Stimulated activated CD8-positive, alpha-beta memory T cell treated with anti-CD3 and anti-CD28 coated beads, Interleukin-7, amount 100 ng/mL, for 1 hour (primary cell): ENCODE measurements at regions not wholly inside any gene's neighbourhood (a gene's known extent, or its start where the extent isn't known, plus 50 kb on each side); places are given as distances from the start of the nearest gene placed in this dataset.
"Not testable (repeated sequence)": the region's sequence is repeated elsewhere in the genome, so short reads cannot be mapped to it uniquely, and the experiment has no call there.

Source experiments
- DNase-seq, 2 donors: peaks; one replicate each; pipeline ENCODE4 v3.0.0-alpha.2; 2020; ENCODE audit warnings: low read depth in 2 of 2

DNA sequence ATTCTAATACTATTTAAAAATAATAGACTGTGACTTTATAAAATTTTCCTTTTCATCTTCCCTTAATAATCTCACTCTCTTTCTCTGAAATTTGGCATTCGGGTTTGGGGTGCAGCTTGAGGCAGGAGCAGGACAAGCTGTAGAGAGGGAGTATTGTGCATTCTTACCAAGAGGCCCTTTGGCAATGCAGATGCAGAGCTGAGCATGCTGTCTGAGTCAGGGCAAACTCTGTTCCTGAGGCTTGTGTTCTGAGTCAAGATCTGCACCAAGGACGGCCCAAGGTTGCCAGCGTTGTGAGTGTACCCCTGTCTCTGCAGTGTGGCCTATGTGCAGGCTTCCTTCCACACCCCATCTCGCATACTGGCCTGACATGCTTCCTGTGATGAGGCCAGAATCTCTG lies 343.8 kb upstream of the FRG2C start:
- DNase-seq = no peak

DNA sequence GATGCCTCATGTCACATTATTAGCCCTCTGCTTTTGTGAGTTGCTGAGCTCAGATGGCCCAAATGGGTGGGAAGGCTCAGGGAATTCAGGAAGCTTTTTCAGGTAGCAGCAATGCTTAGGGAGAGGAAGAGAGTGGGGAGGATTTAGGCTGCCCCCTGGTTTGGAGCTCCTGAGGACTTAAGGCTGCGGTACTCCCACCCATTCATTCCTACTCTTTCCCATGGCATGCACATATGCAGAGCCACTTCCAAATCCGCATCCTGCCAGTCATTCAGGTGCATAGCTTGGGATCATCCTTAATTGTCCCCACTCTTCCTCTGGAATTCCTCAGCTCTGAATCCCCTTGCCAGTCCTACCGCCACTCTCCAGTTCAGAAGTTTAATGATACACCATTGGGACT lies 343.1 kb upstream of the FRG2C start:
- no peak for DNase-seq

DNA sequence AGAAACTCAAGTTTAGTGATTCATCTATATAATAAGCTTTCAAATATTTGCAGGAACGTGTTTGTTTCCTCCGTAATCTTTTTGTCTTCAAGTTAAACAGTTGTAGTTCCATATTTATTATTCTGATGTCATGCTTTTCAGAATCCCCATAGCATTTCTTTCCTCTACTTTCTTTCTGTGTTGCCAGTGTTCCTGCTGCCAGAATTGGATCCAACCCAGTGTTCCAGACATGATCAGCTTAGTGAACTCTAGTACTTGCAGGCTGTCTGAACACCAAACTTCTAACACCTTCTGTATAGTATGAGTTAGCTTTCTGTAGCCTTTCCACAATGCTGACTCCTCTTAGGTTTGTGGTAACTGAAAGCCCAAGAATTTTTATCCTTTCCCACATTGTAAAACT lies 340.2 kb upstream of the FRG2C start:
- DNase-seq = not testable (repeated sequence)

DNA sequence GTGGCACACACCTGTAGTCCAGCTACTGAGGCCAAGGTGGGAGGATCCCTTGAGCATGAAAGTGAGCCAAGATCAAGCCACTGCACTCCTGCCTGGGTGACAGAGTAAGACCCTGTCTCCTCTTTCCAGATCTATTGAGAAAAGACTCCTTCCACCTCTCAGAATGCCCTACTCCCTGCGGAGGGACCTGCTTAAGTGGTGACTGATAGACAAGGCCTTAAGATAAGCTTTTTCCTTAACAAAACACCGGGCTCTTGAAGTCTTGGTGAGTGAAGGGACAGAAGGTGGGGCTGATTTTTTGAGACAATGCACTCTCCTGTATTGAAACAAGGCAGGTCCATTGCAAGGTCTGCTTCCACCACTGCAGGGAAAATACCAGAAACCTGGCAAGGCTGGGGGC lies 338.4 kb upstream of the FRG2C start:
- DNase-seq = no peak

DNA sequence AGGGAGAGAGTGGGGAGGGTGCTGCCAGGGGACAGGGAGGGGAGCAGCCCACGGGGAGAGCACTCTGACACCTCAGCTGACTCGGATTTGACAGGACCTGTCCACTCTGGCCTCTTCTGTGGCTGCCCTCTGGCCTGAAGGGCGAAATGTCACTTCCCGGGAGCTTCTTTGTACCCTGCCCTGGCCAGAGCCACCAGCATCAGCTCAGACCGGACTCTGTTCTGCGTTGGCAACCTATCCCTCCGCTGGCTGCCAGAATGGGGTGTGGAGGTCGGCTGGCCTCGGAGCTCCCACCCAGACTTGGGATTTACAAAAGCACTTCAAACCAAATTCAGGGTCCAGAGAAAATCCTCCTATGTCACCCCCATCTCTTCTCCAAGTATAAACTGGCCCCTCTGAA lies 336.7 kb upstream of the FRG2C start:
- DNase-seq = no peak

DNA sequence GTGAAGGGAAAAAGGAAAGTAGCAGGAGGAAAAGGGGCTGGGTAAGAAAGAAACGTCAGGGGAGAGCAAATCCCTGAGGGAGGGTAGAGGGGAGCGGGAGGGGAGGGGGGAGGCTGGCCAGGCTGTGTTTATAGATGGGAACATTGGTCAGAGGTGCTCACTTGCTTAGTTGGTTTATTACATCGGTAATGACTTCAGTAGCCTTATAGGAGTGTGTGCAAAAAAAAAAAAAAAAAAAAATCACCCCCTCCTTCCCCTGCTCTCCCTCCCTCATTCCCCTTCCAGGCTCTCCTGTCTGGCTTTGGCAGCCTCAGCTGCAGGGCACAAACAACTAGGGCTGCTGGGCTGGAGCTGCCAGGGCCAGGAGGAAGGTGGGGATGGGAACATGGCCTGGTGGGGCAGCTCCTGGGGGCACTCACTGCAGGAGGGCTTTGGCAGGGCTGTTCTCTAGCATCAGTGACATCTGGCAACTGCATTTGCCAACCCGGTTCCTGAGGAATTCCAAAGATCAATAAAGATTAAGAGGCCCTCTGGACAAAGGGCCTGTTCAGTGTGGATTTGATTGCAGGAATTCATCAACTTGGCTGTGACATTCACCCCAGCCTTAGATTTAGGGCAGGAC lies 334.5 kb upstream of the FRG2C start:
- no peak for DNase-seq

DNA sequence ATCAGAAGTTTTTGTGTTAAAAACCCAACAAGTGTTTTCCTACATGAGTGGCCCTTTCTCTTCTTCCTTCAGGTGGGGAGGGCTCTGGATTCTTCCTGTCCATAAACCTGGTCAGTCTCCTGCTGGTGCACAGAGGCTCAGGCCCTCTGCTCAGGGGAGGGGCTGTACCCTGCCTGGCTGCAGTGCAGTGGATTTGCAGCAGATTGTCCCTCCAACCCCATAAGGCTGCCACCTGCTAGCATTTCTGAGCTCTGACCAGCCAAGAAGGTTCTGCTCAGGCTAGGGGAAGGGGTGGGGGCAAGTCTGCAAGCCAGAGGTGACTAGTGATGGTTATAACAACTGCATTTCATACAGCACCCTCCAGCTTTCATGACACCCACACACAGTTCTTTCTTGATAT lies 333.7 kb upstream of the FRG2C start:
- DNase-seq = not testable (repeated sequence)

DNA sequence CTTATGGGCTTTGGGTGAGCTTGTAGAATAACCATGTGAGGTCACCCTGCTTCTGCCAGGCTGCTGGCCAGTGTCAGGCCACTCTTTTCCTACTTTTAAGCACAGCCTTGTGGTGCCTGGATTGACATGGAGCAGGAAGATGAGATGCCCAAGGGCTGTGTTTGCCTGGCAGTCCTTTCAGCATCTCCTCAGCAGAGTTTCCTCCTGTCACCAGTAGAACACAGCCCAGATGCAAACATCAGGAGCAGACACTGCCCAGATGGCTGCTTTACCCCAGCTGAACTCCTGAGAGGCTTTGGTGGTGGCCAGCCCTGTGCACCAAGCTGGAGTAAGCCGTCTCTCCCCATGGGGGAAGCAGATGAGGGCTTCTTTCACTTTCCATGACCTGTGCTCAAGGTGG lies 332.0 kb upstream of the FRG2C start:
- DNase-seq = not testable (repeated sequence)

DNA sequence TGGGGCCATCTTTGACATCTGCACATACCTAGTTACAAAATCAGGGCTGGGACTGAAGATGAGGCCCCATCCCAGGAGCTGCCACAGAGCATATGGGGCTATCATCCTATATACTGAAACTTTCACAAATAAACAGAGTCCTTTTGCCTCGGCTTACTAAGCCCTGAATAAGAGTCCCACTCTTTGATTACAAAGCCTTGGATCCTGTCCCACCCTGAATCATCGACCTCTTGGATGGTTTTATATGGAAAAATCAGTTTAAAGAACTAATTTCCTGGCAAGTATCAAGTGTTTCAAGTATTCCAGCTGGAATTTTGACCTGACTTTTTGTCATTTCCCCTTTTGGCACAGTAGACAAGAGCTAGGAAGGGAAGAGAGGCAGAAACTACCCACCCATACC lies 331.3 kb upstream of the FRG2C start:
- no peak for DNase-seq

DNA sequence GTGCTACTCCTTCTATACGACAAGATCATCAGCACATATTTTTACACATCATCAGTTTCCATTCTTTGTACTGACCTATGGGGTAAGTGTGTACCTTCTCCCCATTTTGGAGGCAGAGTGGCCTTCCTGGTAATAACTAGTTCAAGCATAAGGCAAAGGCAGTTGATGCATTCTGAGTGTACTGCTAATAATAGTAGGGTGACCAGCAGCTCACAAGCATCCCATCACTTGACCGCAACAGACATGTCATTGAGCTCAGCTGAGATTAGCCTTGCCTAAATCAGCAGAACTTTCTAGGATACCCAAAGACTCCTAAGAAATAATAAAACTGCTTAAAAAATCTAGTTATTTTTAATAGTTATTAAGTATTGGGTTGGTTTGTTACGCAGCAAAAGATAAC lies 329.8 kb upstream of the FRG2C start:
- DNase-seq = no peak

DNA sequence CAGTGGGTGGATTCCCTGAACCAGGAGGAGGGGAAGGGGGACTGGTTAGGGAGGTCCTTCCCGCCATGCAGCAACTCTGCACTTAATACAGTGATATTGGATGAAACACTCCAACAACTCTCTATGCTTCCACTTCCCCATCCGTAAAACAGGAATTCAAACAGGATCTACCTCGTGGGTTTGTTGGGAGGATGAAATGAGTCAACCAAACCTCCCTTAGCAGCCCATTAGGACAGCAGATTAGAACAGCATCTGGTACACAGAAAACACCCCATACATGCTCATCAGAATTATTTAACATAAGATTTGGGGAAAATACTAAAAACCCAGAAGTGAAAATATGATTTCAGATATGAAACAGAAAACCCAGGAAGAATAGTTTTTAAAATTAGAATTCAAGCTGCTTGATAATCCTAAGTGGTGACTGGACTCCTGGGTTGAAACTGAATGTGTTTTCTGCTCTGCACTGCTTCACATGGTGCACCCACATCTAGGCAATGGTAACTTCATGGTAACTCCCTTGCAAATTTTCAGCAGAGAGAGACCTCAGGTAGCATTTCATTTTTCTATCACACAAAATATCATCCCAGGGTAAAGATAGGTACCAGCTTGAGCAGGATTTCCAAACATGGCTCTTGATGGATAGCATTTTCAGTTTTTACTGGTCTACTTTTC lies 326.8 kb upstream of the FRG2C start:
- DNase-seq = no peak

DNA sequence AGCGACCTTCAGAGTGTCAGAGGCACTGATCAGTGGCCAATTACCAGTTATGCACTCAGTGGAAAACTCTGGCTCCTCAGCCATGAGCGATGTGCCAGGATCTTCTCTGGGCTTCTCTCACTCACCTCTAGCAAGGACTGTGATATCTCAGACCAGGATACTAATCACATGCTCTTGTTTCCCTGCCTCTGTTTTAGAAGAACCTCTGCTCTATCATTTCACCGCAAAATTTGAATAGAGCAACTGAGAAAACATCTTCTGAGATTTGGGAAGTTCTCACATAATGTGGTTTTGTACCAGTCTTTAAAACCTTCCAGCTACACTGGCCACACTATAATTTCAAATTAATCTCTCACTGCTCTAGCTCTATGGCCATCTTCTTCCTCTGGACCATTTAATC lies 325.8 kb upstream of the FRG2C start:
- no peak for DNase-seq

DNA sequence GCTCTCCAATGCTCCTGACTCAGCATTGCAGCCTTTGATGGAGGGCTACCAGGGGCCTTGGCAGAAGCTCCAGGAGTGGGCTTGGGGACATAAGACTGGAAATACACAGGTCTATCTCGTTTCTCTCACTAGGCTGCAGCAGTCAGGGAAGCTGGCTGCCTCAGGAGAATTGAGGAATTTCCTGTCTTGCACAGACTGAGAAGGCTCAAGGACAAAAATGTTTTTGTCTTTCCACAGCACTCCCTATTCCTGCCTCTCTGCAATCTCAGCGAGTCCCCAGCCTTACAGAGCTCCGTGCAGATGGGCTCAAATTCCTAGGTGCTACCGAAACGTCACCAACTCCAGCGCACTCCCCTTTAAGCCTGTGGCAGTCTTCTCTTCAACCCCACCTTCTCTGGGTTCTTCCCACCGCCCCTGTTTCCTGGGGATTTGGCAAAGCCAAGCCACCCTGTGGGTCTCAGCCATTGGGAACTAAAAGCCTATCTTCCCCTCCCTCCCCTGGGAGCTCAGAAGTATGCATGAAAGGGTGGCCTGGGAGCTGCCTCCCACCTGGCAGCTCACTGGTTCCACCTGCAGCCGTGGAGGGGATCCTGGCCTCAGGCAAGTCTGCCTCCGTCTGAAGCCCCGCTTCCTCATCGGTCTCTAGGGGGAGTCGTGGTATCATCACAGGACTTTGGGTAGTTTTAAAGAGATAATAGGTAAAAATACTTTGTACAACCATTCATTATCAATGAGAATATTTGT lies 322.6 kb upstream of the FRG2C start:
- DNase-seq = no peak

DNA sequence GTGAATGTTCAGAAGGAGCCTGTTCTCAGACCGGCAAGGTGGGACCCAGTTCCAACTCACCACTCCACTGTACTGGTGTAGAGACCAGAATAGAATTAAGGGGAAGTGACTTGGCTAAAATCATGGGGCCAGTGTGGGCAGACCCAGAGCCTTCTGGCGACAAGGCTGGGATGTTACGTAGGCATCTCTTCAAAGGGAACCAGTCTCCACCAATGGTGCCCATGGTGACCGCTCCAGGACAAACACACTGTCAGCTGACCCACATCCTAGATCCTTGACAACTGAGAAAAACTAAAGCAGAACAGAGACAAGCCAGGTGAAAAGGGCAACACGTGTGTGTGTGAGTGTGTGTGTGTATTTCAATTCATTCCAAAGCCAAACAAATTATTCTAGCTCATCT lies 321.7 kb upstream of the FRG2C start:
- DNase-seq = no peak

DNA sequence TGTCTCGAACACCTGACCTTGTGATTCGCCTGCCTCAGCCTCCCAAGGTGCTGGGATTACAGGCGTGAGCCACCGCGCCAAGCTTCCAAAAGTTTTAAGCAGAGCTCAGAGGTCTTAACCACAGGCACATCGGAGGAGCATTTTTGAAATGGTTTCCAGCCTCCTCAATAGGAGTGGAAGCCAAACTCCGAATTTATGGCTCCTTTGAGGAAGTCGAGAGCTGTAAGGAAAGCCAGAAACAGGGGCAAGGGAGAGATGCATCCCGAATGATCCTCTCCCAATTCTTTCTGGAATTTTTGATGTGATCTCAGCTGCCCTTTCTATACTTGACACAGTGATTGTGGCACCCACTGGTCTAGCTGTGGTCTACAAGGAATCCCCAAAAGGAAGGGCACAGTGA lies 313.6 kb upstream of the FRG2C start:
- not testable (repeated sequence) for DNase-seq

DNA sequence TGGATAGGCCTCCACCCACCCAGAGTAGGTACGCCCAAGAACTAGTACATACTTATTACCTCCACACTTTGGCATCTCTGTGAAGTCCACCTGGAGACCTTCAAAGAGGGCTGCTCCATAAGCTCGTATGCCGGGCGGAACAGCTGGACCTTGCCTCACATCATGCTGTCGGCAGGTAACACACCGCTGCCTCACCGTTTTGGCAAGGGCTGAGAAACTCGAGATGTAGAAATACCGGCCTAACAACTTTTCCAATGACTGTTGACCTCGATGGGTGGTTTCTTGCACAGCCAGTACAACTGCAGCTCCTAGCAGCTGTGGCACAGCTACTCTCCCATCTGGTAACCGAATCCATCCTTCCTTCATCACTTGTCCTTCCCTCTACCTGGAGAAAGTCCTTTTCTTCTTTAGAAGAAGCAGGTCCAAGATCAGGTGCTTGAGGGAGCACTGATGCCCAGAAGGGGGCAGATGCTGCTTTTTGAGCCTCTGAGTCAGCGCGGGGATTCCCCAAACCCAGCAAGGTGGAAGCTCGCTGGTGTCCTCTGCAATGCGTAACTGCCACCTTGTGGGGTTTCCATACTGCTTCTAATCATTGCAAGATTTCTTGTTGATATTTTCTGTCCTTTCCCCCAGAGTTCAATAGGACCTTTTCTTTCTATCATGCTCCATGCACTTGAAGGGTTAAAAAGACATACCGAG lies 301.9 kb upstream of the FRG2C start:
- DNase-seq = not testable (repeated sequence)

DNA sequence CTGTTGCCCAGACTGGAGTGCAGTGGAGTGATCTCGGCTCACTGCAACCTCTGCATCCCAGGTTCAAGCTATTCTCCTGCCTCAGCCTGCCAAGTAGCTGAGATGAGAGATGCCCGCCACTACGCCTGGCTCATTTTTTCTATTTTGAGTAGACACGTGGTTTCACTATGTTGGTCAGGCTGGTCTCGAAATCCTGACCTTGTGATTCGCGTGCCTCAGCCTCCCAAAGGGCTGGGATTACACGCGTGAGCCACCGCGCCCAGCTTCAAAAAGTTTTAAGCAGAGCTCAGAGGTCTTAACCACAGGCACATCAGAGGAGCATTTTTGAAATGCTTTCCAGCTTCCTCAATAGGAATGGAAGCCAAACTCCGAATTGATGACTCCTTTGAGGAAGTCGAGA lies 291.2 kb upstream of the FRG2C start:
- DNase-seq = not testable (repeated sequence)

DNA sequence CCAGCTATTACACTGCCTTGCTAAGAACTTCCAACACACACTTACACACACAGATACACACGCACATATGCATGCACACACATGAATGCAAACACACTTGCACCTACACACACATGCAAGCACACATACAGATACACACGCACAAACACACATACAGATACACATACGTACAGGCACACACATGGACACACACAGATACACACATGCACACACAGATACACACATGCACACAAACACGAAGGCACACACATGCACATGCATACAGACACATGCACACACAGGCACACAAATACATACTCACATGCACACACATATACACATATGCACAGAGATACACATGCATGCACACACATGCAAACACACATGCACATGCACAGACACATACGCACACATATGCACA lies 284.3 kb upstream of the FRG2C start:
- DNase-seq = not testable (repeated sequence)

DNA sequence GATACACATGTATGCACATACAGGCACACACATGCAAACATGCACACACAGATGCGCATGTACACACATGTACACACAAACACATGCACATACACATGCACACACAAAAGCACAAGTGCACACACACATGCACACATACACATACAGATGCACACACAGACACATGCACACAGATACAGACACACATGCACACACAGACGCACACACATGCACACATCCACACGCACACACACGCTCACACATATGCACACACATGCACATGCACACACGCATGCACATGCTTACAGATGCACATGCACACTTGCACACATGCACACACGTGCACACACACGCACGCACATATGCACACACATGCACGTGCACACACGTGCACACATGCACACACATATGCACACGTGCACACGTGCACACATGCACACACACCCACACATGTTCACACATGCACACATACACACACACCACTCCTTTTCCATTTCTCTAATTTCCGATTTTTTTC lies 283.8 kb upstream of the FRG2C start:
- no peak for DNase-seq

DNA sequence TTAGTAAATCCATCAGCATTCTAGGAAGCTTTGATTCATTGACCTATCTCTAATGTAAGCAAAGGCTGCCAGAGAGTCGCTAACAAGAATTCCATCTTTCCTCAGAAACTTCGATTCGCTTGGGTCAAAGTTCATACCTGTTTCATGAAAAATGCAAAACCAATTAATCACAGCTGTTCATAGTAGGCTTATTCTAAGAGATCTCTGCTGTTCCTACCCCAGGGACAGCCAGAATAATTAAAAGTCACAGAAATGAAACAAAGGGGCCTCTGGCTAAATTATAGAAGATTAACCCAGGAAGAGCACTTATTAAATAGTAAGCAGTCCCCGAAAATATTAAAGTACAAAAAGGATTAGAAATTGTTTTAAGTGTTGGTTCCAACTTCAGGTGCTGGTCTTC lies 280.1 kb upstream of the FRG2C start:
- not testable (repeated sequence) for DNase-seq

DNA sequence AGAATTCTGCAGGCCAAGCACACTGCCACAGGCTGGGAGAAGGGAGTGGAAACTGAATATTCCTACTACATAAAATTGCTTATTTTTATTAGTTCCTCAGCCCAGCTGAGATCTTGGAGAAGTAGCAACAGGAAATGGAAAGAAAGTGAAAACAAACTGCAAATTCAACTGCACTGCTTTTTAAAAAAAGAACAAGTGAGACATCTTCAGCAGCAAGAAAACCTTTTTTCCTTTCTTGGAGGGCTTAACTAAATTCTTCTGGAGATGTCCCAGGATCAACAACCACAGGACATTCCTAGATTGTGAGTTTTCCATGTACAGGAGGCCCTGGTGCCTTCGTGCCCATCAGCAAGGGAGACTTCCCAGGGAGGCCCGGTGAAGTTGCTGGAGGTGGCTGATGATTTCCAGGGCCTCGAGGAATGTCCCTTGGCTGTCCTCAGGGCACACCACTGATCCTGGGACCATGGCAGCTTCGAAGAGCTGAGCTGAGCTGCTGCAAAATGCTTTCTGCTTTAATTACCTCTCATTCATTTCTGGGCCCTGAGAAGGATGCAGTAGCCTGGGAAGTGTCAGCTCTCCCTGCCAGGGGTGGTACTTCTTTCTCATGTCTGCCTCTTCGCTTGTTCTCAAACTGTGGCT lies 275.5 kb upstream of the FRG2C start:
- DNase-seq = not testable (repeated sequence)

DNA sequence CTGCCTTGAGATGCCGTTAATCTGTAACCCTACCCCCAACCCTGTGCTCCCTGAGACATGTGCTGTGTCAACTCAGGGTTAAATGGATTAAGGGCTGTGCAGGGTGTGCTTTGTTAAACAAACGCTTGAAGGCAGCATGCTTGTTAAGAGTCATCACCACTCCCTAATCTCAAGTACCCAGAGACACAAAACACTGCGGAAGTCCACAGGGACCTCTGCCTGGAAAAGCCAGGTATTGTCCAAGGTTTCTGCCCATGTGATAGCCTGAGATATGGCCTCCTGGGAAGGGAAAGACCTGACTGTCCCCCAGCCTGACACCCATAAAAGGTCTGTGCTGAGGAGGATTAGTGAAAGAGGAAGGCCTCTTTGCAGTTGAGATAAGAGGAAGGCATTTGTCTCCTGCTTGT lies 270.8 kb upstream of the FRG2C start:
- not testable (repeated sequence) for DNase-seq
